ENCODE measurements at regions not wholly inside any gene's neighbourhood (a gene's known extent, or its start where the extent isn't known, plus 50 kb on each side); places are given as distances from the start of the nearest gene placed in this dataset.

DNA sequence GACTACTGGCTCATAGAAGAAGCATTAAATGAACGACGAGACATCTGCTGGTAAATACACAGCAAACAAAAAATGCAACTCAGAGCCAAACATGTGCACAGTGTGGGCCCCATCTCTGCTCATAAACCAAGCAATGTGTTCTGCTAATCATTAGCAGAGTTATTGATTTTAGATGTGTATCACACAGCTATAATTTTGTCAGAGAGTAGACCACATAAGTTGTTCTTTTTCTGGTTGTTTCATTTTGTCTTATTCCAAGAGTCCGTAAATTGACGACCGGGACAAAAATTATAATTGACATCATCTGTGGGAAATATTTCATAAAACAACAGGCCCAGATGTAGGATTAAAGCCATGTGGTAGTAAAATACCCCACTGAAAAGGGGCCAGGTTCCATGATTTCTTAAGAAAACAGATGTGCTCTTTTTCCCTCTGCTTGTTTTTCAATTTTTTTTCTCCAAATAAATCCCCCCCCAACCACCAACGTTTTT is 423.6 kb downstream of the HAO1 start:
- TF ChIP-seq, protein P1, sequence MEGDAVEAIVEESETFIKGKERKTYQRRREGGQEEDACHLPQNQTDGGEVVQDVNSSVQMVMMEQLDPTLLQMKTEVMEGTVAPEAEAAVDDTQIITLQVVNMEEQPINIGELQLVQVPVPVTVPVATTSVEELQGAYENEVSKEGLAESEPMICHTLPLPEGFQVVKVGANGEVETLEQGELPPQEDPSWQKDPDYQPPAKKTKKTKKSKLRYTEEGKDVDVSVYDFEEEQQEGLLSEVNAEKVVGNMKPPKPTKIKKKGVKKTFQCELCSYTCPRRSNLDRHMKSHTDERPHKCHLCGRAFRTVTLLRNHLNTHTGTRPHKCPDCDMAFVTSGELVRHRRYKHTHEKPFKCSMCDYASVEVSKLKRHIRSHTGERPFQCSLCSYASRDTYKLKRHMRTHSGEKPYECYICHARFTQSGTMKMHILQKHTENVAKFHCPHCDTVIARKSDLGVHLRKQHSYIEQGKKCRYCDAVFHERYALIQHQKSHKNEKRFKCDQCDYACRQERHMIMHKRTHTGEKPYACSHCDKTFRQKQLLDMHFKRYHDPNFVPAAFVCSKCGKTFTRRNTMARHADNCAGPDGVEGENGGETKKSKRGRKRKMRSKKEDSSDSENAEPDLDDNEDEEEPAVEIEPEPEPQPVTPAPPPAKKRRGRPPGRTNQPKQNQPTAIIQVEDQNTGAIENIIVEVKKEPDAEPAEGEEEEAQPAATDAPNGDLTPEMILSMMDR (IDR thresholded peaks at IDR 0.05): no peak
- no peak for TF ChIP-seq POLR2A (IDR thresholded peaks at IDR 0.05)

All from tibial nerve (tissue), 3 donors.